IMR-90 (cell line): ENCODE measurements at regions not wholly inside any gene's neighbourhood (a gene's known extent, or its start where the extent isn't known, plus 50 kb on each side); places are given as distances from the start of the nearest gene placed in this dataset.

Source experiments
- CEBPB ChIP-seq: IDR thresholded peaks from 2 replicates; pipeline ENCODE4 v1.6.1; 2012; ENCODE audit warnings: low read depth, low read length, improper control_type of control experiment
- MAFK ChIP-seq: IDR thresholded peaks from 2 replicates; pipeline ENCODE4 v1.6.1; 2012; ENCODE audit warnings: low read depth, low read length, improper control_type of control experiment
- POLR2A ChIP-seq: IDR thresholded peaks from 2 replicates; pipeline ENCODE4 v1.6.1; 2012; ENCODE audit warnings: mild to moderate bottlenecking, low read depth, low read length
- RAD21 ChIP-seq: IDR thresholded peaks from 2 replicates; pipeline ENCODE4 v1.6.1; 2012; ENCODE audit warnings: low read length, improper control_type of control experiment
- RFX5 ChIP-seq: IDR thresholded peaks from 2 replicates; pipeline ENCODE4 v1.8.0; 2012; ENCODE audit warnings: low read depth, mild to moderate bottlenecking, low read length, moderate library complexity
- SMC3 ChIP-seq: fragments of 150-350 bp; IDR thresholded peaks from 2 replicates; pipeline ENCODE4 v1.6.1; 2016; ENCODE audit warnings: low read depth, mild to moderate bottlenecking, antibody characterized with exemption, low read length, moderate library complexity
- TF ChIP-seq, protein P1 (sequence below): conservative IDR thresholded peaks from 2 replicates; pipeline ENCODE4 v1.5.1; 2012; ENCODE audit warnings: mild to moderate bottlenecking, low read depth, low read length, improper control_type of control experiment

DNA sequence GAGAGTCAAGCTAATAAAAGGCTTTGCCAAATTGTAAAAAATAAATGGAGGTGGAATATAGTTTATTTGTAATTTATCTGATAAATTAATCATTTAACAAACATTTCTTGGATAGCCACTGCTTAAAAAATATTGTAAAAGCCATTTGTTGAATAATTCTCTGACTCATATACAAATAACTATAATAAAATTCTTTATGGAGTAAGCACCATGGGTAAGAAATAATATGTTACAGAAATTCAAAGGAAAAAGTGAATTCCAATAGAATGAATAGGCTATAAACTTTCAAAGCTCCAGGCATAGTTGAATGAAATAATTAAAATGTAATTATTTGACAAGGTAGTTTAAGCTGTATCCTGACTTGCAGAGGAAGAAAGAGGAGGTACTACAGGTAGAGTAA lies 291.4 kb upstream of the TMEM229A start:
- TF ChIP-seq POLR2A (no peak), MAFK (no peak), RFX5 (no peak), RAD21 (no peak), CEBPB (no peak), SMC3 (no peak)
- TF ChIP-seq, protein P1, sequence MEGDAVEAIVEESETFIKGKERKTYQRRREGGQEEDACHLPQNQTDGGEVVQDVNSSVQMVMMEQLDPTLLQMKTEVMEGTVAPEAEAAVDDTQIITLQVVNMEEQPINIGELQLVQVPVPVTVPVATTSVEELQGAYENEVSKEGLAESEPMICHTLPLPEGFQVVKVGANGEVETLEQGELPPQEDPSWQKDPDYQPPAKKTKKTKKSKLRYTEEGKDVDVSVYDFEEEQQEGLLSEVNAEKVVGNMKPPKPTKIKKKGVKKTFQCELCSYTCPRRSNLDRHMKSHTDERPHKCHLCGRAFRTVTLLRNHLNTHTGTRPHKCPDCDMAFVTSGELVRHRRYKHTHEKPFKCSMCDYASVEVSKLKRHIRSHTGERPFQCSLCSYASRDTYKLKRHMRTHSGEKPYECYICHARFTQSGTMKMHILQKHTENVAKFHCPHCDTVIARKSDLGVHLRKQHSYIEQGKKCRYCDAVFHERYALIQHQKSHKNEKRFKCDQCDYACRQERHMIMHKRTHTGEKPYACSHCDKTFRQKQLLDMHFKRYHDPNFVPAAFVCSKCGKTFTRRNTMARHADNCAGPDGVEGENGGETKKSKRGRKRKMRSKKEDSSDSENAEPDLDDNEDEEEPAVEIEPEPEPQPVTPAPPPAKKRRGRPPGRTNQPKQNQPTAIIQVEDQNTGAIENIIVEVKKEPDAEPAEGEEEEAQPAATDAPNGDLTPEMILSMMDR, result no peak
